ENCODE measurements at regions not wholly inside any gene's neighbourhood (a gene's known extent, or its start where the extent isn't known, plus 50 kb on each side); places are given as distances from the start of the nearest gene placed in this dataset.

GRCh38 chr2:8196316-8196715, 485.5 kb upstream of the ID2 start:
- H2AFZ ChIP-seq (replicated peaks) = no peak overlapping the region
- peaks cover 2% of the 10 kb centered on the region for H3K36me3 Mint-ChIP-seq
- H3K9me3 ChIP-seq (ENCODE audit: low read depth) = no peaks in the 10 kb centered on the region

DNA sequence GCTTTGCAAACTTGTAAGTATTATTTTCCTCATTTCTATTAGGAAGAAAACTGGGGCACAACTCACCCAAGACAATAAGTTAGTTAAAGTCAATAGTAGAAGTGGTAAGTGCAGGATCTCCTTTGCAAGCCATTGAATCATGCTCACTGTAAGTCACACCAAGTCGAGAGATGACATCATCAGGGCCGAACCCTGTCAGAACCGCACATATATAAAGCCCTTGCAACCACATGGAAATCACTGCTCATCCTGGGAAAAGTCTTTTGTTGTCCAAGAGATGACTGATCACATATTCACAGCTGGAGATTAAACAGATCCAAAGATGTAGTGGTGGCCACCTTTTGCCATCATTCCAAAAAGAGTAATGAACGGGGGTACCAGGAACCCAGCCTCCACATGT, 484.8 kb upstream of the ID2 start:
- no peak for DNase-seq (ENCODE audit: low spot score)
- Histone ChIP-seq H3K9ac (no peak overlapping the region), H2AFZ (replicated peaks) (no peak overlapping the region), H3K4me3 (no peak overlapping the region), H3K4me2 (no peak overlapping the region), H3K4me1 (peaks cover 33% of the 10 kb centered on the region), H3K9me3 (ENCODE audit: low read depth) (no peaks in the 10 kb centered on the region), H3K36me3 (no peaks in the 10 kb centered on the region), H3F3A (ENCODE audit: low read depth) (peaks cover 24% of the 10 kb centered on the region), H3K27me3 (peaks cover 3% of the 10 kb centered on the region), H3K79me2 (ENCODE audit: low read depth) (no peaks in the 10 kb centered on the region), H3K27ac (no peak overlapping the region), H4K20me1 (ENCODE audit: low read depth) (no peaks in the 10 kb centered on the region)
- Mint-ChIP-seq H3K4me3 (no peak overlapping the region), H3K4me1 (peaks cover 23% of the 10 kb centered on the region), H3K27ac (no peak overlapping the region), H3K9me3 (peaks cover 7% of the 10 kb centered on the region), H3K36me3 (peaks cover 2% of the 10 kb centered on the region), H3K27me3 (ENCODE audit: insufficient read depth, low read depth) (peaks cover 6% of the 10 kb centered on the region)
- TF ChIP-seq CTCF (IDR thresholded peaks at IDR 0.05) = no peak
- TF ChIP-seq EZH2 (IDR thresholded peaks at IDR 0.05) = no peak
- no peak for TF ChIP-seq EZH2phosphoT487 (IDR thresholded peaks at IDR 0.05)

More at GRCh38 chr2:8196316-8196715, 485.5 kb upstream of the ID2 start:
- no peak overlapping the region for H3K4me2 ChIP-seq
- H4K20me1 ChIP-seq (ENCODE audit: low read depth) = no peaks in the 10 kb centered on the region
- H3K4me1 ChIP-seq = peaks cover 35% of the 10 kb centered on the region
- H3K27me3 Mint-ChIP-seq (ENCODE audit: insufficient read depth, low read depth) = peaks cover 6% of the 10 kb centered on the region
- H3K4me1 Mint-ChIP-seq = peaks cover 30% of the 10 kb centered on the region
- H3K9me3 Mint-ChIP-seq = peaks cover 7% of the 10 kb centered on the region
- no peak overlapping the region for H3K27ac ChIP-seq
- H3K27me3 ChIP-seq = peaks cover 3% of the 10 kb centered on the region
- no peak overlapping the region for H3K4me3 ChIP-seq
- TF ChIP-seq CTCF (IDR thresholded peaks at IDR 0.05) (no peak), EZH2 (IDR thresholded peaks at IDR 0.05) (no peak), EZH2phosphoT487 (IDR thresholded peaks at IDR 0.05) (no peak)
- H3K36me3 ChIP-seq = no peaks in the 10 kb centered on the region
- no peaks in the 10 kb centered on the region for H3K79me2 ChIP-seq (ENCODE audit: low read depth)
- H3K27ac Mint-ChIP-seq = no peak overlapping the region
- H3F3A ChIP-seq (ENCODE audit: low read depth) = peaks cover 31% of the 10 kb centered on the region
- no peak overlapping the region for H3K9ac ChIP-seq
- DNase-seq (ENCODE audit: low spot score) = no peak
- no peak overlapping the region for H3K4me3 Mint-ChIP-seq

GRCh38 chr2:8197825-8198224, 484.0 kb upstream of the ID2 start:
- Histone ChIP-seq H3K4me3 (no peak overlapping the region), H2AFZ (replicated peaks) (no peak overlapping the region), H4K20me1 (ENCODE audit: low read depth) (no peaks in the 10 kb centered on the region), H3F3A (ENCODE audit: low read depth) (peaks cover 17% of the 10 kb centered on the region), H3K27ac (no peak overlapping the region), H3K4me1 (peaks cover 26% of the 10 kb centered on the region), H3K4me2 (no peak overlapping the region), H3K36me3 (no peaks in the 10 kb centered on the region), H3K79me2 (ENCODE audit: low read depth) (no peaks in the 10 kb centered on the region), H3K9ac (no peak overlapping the region), H3K9me3 (ENCODE audit: low read depth) (no peaks in the 10 kb centered on the region), H3K27me3 (peaks cover 3% of the 10 kb centered on the region)
- H3K9me3 Mint-ChIP-seq = peaks cover 7% of the 10 kb centered on the region
- H3K4me3 Mint-ChIP-seq = no peak overlapping the region
- peaks cover 2% of the 10 kb centered on the region for H3K36me3 Mint-ChIP-seq
- H3K27me3 Mint-ChIP-seq (ENCODE audit: insufficient read depth, low read depth) = peaks cover 6% of the 10 kb centered on the region
- no peak overlapping the region for H3K27ac Mint-ChIP-seq
- peaks cover 16% of the 10 kb centered on the region for H3K4me1 Mint-ChIP-seq
- no peak for DNase-seq (ENCODE audit: low spot score)
- TF ChIP-seq CTCF (IDR thresholded peaks at IDR 0.05) (no peak), EZH2phosphoT487 (IDR thresholded peaks at IDR 0.05) (no peak), EZH2 (IDR thresholded peaks at IDR 0.05) (no peak)
